Stomach smooth muscle (tissue), 2 donors: ENCODE measurements at regions not wholly inside any gene's neighbourhood (a gene's known extent, or its start where the extent isn't known, plus 50 kb on each side); places are given as distances from the start of the nearest gene placed in this dataset.

Experiments used
- H3K27ac ChIP-seq: one replicate; pipeline ENCODE4 v1.7.0; 2013; ENCODE audit warnings: mild to moderate bottlenecking, low read length, inconsistent platforms
- H3K27me3 ChIP-seq, 2 donors: one replicate each; pipeline ENCODE4 v1.7.0; 2013; ENCODE audit warnings: low read length in 2 of 2; ENCODE audit not compliant: insufficient read depth in 2 of 2, control insufficient read depth in 1 of 2
- H3K36me3 ChIP-seq, 2 donors: one replicate each; pipeline ENCODE4 v1.7.0; 2013; ENCODE audit warnings: low read length in 2 of 2; ENCODE audit not compliant: control insufficient read depth in 2 of 2, insufficient read depth in 2 of 2
- H3K4me1 ChIP-seq: one replicate; pipeline ENCODE4 v1.7.0; 2013; ENCODE audit warnings: low read length; ENCODE audit not compliant: control insufficient read depth, insufficient read depth
- H3K4me3 ChIP-seq, 2 donors: one replicate each; pipeline ENCODE4 v1.7.0; 2013; ENCODE audit warnings: low read length in 2 of 2
- H3K9ac ChIP-seq, 2 donors: one replicate each; pipeline ENCODE4 v1.7.0; 2013; ENCODE audit warnings: low read length in 2 of 2, mild to moderate bottlenecking in 1 of 2
- H3K9me3 ChIP-seq, 2 donors: one replicate each; pipeline ENCODE4 v1.7.0; 2013; ENCODE audit warnings: low read length in 2 of 2; ENCODE audit not compliant: control insufficient read depth in 2 of 2
- donor health status: healthy.
- donor health status: Pancreatic carcinoma.

- H3K4me1 ChIP-seq = peaks cover 1% of the 10 kb centered on the region
- H3K4me3 ChIP-seq = no peak overlapping the region
- H3K36me3 ChIP-seq = no peaks in the 10 kb centered on the region
- H3K27ac ChIP-seq = no peak overlapping the region
- no peak overlapping the region for H3K9ac ChIP-seq
- H3K27me3 ChIP-seq = no peaks in the 10 kb centered on the region
- H3K9me3 ChIP-seq = peaks cover 0 to 4% of the 10 kb centered on the region in 2 donors
These were observed 93.2 kb upstream of the KLF3 start for GRCh38 chr4:38570647-38571276.

DNA sequence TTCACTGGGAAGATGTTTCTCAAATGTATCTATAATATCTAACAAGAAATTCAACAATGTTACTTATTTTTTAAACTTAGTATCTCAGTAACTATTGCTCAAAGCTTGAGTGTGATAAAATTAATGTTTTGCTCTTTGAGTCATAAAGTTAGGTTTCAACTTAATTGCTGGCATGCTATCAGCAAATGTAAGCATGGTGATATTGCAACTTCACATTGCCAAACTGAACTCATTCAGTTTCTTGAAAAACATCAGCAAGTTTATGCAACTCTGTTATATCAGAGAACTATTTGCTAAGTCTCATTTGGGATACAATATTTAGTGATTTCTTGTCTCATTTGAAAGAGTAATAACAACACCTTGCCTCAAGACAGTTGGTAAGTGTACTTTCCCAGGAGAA is 91.2 kb upstream of the KLF3 start:
- Histone ChIP-seq H3K9me3 (peaks cover 0 to 4% of the 10 kb centered on the region in 2 donors), H3K36me3 (no peaks in the 10 kb centered on the region), H3K4me1 (no peaks in the 10 kb centered on the region), H3K9ac (no peak overlapping the region), H3K27ac (no peak overlapping the region), H3K4me3 (no peak overlapping the region), H3K27me3 (no peaks in the 10 kb centered on the region)

DNA sequence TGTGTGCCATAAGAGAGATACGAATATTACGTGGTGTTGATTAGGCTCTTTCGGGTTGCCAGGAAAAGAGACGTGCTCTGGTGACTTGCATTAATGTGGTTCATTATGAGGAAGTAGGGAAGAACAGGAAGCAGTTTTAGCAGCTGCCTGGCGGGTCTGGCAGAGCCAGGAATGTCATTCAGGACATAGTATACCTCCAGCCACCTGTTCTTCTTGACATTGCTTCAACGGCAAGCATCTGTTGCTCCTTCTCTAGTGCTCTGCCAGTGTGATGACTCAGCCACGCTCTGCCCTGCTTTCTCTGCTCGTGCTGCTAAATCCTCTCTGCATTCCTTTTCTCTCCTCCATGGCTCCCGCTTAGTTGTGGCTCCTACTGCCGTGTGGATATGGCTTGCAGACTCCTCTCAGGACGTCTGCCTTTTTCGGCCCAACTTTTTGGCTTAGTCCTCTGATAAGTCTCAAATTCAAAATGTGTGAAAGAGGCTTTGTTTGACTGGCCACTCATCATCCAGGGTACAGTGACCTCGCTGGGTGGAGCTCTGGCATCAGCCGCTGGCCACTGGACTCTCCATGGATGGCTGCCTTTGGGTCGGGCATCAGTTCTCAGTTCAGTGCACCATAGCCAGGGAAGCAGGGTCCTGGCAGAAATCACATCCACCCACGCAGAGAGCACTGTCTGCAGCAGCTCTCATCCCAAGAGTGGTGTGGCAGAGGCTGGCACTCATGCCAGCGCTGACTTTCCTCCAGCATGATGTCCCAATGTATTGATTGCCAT is 89.3 kb upstream of the KLF3 start:
- no peaks in the 10 kb centered on the region for H3K27me3 ChIP-seq
- H3K4me1 ChIP-seq = no peaks in the 10 kb centered on the region
- peaks cover 0 to 4% of the 10 kb centered on the region in 2 donors for H3K9me3 ChIP-seq
- no peak overlapping the region for H3K27ac ChIP-seq
- H3K9ac ChIP-seq = no peak overlapping the region
- H3K4me3 ChIP-seq = no peak overlapping the region
- H3K36me3 ChIP-seq = no peaks in the 10 kb centered on the region

- no peaks in the 10 kb centered on the region for H3K9me3 ChIP-seq
- H3K9ac ChIP-seq = no peak overlapping the region
- no peaks in the 10 kb centered on the region for H3K4me1 ChIP-seq
- no peaks in the 10 kb centered on the region for H3K27me3 ChIP-seq
- no peak overlapping the region for H3K4me3 ChIP-seq
- H3K27ac ChIP-seq = no peak overlapping the region
- no peaks in the 10 kb centered on the region for H3K36me3 ChIP-seq
These were observed 87.2 kb upstream of the KLF3 start for GRCh38 chr4:38576767-38577166.

DNA sequence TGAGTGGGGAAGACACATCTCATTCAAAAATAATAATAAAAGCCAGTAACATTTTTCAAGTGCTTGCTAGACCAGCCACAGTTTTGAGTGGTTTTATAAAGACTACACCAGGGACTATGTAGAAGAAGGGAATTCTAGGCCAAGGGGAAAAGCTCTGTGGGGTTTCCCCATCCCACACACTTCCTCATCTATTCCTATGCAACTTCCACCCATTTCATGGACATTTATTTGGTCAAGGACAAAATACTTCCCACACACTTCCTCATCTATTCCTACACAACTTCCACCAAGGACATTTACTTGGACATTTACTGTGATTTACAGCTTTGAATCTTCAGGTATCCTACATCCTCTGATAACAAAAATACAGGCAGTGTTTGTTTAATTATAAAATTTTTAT is 86.5 kb upstream of the KLF3 start:
- Histone ChIP-seq H3K9me3 (no peaks in the 10 kb centered on the region), H3K27ac (no peak overlapping the region), H3K36me3 (no peaks in the 10 kb centered on the region), H3K4me3 (no peak overlapping the region), H3K9ac (no peak overlapping the region), H3K27me3 (no peaks in the 10 kb centered on the region), H3K4me1 (no peaks in the 10 kb centered on the region)

DNA sequence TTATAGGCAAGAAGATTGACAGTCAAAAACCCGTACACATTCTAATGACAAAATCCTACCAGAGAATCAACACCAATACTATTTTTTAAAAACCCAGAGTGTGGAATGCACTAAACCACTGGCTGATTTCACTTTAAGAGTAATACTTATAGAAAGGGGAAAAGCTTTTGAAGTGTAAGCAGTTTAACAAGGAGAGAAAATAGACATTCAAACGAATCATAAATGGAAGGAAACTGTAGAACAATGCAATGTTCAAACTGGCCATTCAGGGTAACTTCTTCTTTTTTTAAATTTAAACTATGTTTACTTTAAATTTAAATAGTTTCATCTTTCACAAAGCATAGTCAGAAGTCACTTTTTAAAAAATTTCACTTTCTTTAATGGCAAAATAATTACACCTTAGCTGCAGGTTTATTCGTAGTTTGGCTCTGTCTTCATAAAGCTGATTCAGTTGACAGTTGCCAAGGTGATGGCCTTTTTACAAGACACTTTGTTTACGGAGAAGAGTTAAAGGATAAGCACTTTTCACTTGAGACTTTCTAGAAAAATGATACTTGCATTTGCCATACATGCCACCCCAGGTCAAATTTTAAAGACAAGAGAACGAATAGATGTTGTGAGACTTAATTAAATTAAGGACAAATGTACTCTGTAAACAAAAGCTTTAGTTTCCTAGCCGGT is 82.4 kb upstream of the KLF3 start:
- H3K36me3 ChIP-seq = no peaks in the 10 kb centered on the region
- H3K27me3 ChIP-seq = no peaks in the 10 kb centered on the region
- no peaks in the 10 kb centered on the region for H3K4me1 ChIP-seq
- H3K4me3 ChIP-seq = no peak overlapping the region
- H3K27ac ChIP-seq = no peak overlapping the region
- H3K9ac ChIP-seq = no peak overlapping the region
- no peaks in the 10 kb centered on the region for H3K9me3 ChIP-seq

- Histone ChIP-seq H3K9me3 (no peaks in the 10 kb centered on the region), H3K4me1 (no peaks in the 10 kb centered on the region), H3K9ac (no peak overlapping the region), H3K4me3 (no peak overlapping the region), H3K36me3 (no peaks in the 10 kb centered on the region), H3K27ac (no peak overlapping the region), H3K27me3 (no peaks in the 10 kb centered on the region)
These were observed 81.6 kb upstream of the KLF3 start for GRCh38 chr4:38582445-38582844.

DNA sequence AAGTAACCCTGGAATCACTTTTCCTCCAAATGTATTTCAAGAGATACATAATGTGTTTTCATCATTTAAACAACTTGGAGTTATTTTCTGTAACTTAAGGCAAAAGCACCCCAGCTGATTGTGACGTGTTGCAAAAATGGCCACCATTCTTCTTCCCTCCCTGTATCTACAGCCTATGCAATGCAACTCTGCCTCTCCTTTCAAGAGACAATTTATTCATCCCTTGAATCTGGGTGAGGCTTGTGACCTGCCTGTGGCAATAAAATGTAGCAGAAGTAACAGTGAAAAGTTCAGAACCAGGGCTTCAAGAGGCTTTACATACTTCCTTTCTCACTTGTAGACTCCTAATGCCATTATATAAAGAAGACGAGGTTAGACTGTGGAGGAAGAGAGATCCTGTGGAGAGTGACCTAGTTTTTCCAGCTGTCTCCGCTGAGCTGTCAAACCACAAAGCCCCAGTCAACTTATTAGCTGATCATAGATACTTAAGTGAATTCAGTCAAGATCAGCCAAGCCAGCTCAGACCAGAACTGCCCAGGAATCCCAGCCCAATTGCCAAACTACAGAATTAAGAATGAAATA is 81.0 kb upstream of the KLF3 start:
- no peak overlapping the region for H3K9ac ChIP-seq
- no peaks in the 10 kb centered on the region for H3K36me3 ChIP-seq
- H3K4me1 ChIP-seq = no peaks in the 10 kb centered on the region
- H3K27me3 ChIP-seq = no peaks in the 10 kb centered on the region
- H3K27ac ChIP-seq = no peak overlapping the region
- no peak overlapping the region for H3K4me3 ChIP-seq
- H3K9me3 ChIP-seq = no peaks in the 10 kb centered on the region

DNA sequence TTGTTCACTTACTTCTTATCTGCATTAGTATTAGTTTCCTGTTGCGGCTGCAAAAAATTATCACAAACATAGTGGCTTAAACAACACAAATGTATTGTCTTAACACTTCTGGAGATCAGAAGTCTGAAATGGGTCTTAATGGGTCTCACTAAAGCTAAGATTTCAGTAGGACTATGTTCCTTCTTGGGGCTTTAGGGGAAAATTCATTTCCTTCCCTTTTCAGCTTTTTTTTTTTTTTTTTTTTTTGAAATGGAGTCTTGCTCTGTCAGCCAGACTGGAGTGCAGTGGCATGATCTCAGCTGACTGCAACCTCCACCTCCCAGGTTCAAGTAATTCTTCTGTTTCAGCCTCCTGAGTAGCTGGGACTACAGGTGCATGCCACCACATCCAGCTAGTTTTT is 78.1 kb upstream of the KLF3 start:
- H3K27ac ChIP-seq = no peak overlapping the region
- H3K36me3 ChIP-seq = no peaks in the 10 kb centered on the region
- no peaks in the 10 kb centered on the region for H3K4me1 ChIP-seq
- no peak overlapping the region for H3K9ac ChIP-seq
- H3K4me3 ChIP-seq = no peak overlapping the region
- H3K27me3 ChIP-seq = no peaks in the 10 kb centered on the region
- peaks cover 0 to 5% of the 10 kb centered on the region in 2 donors for H3K9me3 ChIP-seq

DNA sequence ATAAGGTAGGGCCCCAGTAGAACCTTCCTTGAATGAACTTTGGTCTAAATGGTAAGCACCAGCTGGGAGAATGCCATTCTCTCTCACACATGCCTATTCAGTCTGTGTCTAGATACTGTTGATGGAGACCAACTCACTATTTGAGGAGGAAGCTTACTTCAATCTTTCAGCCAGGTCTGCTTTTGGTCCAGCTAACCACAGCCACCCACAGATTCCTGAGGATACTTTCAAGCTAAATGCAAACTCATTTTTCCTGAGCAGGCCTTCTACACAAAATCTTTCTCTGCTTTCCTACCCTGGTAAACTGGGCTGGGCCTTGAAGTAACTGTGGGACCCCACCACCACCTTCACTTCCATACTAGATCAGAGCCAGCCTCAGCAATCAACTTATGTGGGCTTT is 76.9 kb upstream of the KLF3 start:
- Histone ChIP-seq H3K4me1 (peaks cover 8% of the 10 kb centered on the region), H3K27ac (no peak overlapping the region), H3K9me3 (peaks cover 3 to 8% of the 10 kb centered on the region in 2 donors), H3K36me3 (no peaks in the 10 kb centered on the region), H3K27me3 (no peaks in the 10 kb centered on the region), H3K9ac (no peak overlapping the region), H3K4me3 (no peak overlapping the region)
